NCI-H446 (cell line): ENCODE measurements at regions not wholly inside any gene's neighbourhood (a gene's known extent, or its start where the extent isn't known, plus 50 kb on each side); places are given as distances from the start of the nearest gene placed in this dataset.

Experiments used
- DNase-seq, 2 experiments: peaks; one replicate each; lab custom pipeline; 2025; lab: John Stamatoyannopoulos, UW

DNA sequence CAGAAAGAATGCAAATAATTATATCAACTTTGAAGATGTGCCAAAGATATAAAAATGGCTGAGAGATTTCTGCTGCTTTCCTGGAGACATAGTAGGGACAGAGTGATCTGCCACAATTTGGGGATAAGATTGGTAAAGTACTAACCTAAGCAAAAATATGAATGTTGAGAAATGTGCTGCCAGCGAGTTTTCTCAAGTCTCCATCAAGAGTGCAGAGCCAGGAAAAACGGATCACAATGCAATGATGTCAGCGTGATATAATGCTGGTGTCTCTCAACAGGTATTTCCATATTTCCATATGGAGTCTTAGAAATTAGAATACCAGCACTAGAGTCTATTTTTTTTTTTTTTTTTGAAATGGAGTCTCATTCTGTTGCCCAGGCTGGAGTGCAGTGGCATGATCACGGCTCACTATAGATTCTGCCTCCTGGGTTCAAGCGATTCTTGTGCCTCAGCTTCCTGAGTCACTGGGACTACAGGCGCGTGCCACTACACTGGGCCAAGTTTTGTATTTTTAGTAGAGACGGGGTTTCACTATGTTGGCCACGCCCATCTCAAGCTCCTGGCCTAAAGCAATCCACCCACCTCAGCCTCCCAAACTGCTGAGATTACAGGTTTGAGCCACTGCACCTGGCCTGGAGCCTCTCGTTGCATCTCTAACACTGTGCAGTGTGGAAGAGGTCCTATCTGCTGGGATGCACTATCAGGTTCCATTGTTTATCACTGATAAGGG, 893.5 kb downstream of the TRIML1 start:
- DNase-seq = no peak

DNA sequence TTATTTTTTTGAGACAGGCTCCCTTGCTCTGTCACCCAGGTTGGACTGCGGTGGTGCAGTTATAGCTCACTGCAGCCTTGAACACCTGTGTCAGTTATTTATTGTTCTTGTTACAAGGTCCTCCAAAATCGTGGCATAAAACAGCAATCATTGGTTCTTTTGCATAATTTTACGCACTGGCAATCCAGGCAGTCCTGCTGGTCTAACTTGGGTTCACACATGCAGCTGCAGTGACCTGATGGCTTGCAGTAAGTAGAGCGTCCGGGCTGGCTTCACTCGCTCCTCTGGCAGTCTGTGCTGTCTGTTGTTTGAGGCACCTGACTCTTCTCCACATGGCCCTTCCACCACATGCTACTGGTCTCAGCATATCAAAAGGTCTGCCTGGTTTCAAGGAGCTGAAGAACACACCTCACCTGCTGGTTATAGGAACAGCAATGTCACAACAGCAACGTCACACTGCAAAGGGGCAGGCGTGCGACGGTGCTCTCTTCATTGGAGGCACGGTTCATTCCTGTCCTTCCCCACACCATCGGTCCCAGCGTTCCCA, 894.6 kb downstream of the TRIML1 start:
- DNase-seq = no peak

DNA sequence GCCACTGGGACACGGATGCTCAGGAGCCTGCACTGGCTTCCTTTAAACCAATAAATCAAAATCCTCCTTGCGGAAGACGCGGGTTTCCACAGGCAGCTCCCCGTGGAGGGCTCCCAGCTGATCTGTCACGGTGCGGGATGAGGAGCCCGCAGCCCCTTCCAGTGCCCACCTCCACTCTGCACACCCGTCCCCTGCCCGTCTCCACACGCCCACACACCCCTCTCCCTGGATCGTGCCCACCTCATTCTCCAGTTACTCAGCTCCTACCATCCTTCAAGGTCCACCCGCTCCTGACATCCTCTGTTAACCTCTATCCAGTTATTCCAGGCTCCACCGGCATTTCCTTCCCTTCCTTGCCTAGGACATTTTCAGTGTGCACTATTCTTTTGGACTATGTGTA, 895.9 kb downstream of the TRIML1 start:
- DNase-seq = no peak

DNA sequence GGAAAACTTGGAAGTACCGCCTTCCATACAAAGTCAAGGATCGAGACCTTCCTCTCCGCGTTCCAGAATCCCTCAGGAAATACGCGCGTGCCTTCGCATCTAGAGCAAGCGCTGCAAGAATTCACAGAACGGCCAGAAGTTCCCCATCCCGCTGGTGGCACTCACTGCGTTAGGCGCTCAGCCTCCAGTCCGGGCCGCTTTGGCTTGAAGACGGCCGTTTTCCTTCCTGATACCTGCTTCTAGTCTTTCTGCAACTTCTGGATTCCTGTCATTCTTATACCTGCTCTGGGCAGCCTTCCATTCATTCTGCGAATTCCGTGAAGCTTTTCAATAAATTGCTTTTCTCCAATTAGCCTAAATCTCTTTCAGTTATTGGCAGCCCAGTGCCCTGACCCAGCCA, 896.4 kb downstream of the TRIML1 start:
- DNase-seq = no peak

DNA sequence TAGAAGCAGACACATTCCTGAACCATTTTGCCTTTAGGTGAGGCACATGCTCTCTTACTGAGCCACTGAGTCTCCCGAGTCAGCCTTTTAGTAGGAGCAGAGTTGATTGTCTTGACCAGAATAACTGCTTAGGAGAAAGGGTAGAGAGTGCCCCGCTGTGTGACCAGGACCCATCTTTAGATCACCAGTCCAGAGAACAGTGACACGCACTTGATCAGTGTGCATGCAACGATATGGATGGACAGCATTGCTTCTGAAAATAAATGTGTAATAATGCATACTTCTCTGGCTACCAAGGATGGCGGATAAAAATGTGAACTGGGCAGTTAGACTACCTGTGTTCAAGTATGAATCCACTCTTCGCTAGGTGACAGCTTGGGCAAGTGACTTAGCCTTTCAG, 897.7 kb downstream of the TRIML1 start:
- DNase-seq = no peak

DNA sequence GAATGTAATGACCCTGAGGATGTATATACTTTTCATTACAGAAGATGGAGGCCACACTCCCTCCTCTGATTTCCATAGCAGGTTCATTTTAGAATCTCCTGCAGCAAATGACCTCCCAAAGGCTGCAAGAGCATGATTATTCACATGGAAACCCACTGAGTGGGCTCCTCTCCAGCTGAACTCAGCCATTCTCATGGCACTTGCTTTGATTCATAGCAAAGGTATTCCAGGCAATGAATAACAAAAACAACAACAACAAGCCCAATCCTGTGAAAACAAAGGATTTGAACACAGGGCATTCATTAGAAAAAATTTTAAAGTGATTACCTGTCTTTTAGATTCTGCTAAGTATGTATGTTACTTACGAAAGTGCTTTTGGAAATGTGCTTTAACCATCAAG, 894.0 kb upstream of the FRG1 start:
- DNase-seq = no peak

DNA sequence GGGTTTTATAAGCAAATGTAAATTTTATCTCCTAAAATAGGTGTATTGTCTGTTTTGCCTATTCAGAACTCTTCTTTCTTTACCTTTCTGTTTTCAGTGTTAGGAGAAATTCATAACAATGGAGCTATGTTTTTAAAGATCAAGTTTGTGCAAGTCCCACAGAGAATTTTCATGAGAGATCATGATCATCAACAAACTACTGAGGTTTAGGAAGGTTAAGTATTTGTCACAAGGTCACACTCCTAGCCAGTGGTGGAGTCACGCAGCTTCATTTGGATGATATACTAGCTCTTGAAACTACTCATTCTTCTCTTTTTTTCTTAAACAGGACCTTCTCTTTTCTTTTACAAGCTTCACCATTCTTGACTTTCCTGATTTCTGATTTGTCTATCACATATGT, 892.6 kb upstream of the FRG1 start:
- no peak for DNase-seq

DNA sequence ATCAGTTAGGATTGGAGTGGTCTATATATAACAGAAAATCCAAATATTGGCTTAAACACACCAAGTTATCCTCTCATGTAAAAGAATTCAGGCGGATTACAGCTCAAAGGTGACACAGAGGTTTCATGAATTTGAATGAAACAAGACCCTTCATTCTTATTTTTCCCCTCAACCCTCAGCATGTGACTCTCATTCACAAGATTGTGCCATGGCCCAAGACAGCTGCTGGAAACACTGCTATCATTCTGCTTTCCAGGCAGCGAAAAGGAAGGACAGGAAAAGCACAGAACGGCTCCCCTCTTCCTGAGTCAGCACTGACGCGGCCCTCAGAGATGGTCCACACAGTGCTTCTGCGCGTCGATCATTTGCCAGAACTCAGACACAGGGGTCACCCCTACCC, 891.0 kb upstream of the FRG1 start:
- DNase-seq = no peak

DNA sequence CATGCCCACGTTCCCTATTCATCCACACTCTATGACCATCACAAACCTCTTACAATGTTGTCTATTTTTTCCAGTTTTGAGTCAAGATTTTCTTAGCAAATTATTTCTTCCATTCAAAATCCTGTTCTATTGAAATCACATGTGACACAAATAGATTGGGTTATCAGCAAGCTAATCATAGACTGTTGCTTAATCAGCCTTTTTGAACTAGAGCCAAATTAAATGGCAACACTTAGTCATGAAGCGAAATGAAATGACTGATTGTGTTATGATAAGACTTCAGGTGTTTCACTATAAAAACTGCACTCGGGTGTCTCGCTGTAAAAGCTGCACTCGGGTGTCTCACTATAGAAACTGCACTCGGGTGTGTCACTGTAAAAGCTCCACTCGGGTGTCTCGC, 890.0 kb upstream of the FRG1 start:
- no peak for DNase-seq

DNA sequence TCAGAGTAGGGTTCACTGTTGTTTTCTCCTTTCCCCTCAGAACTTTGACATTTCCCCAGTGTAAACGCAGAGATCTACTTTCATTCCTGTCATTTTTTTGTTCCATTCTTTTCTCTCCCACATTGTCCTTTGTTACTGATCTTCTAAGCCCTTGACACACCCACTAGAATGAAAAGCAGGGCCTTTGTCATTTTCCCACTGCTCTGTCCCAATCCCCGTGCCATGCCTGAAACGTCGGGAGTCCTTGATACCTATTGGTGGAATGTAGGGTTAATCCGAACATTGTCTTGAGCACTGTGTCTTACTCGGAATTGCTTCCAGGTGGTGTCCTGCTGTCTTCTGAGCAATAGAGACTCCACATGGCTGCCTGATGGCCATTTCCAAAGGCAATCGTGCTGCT, 887.1 kb upstream of the FRG1 start:
- no peak for DNase-seq

DNA sequence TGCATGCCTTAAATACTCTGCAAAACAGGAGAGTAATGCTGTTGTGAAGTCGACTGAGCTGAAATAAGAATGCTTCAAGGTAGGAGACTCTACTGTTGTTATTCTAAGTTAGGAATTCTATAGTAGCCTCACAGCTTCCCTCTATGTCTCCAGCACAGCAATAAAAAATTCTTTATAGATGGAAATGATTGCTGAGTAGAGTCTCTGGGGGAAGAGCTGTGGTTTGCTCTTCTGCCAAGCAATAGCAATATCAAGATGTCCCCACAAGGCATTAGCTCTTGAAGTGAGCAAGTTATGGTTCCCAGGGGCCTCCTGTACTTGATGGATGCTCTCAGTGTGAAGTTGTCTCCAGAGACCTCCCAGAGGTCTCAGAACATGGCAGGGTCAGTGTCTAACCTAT, 880.6 kb upstream of the FRG1 start:
- no peak for DNase-seq

DNA sequence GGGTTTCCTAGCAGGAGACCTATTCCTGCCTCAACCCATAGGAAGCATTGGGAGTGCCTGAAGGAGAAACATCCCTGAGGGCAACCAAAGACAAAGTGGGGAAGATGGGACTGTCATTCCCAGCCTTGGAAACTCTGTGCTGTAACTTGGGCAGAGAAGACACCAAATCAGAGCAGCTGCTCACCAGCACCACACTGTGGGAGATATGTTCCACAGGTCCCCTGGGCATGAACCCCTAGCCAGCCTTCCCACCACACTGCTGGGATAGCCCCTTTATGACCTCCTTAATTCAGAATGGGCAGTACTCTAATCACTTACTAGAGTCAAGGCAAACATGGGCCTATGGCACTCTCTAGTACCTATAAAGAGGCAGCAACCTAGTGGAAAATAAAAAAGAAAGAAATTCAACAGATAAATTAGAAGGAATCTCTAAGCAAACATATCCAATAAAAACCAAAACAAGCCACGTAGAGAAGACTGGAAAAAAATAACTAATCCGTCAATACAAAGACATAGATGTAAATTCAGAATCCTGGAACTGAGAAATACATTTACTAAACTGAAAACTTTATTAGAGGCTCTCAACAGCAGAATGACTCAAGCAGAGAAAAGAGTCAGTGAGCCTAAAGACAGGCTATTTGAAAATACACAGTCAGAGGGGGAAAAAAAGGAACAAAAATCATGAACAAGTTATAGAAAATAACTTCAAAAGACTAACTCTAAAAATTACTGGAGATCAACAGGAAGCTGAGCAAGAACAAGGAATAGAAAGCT, 878.4 kb upstream of the FRG1 start:
- no peak for DNase-seq

DNA sequence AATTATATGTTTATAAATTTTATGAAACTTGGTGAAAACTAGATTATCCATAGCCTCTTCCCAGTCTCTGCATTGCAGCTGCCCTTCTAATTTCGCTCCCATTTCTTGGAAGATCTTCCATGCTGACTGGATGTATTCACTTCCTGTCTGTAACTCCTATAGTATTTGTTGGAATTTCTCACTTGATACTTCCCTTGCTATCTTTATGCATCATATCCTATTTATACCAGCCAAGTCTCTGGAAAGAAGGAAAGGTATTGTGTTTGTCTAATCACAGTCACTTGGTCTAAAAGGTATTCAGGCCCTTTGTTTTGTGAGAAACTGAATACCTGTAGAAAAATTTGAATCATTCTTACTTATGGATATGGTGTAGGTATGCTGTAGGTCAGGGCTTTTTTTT, 870.9 kb upstream of the FRG1 start:
- DNase-seq = no peak

DNA sequence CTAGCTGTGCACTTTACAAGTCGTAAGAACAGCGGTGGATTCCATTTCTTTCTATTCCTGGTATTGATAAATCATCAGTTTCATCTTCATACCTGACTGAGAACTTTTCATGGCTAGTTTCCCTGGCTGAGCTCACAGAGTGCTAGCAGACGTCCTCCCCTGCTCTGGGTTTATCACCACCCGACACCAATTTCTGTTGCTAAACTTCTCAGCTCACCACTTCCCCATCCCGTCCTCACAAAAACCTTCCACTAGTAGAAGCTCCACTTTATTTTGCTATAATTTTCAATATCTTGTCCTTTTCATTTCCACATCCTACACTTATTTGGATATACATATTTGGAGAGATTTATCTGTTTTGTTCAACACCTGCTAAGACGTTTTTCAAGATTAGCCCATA, 869.4 kb upstream of the FRG1 start:
- no peak for DNase-seq

DNA sequence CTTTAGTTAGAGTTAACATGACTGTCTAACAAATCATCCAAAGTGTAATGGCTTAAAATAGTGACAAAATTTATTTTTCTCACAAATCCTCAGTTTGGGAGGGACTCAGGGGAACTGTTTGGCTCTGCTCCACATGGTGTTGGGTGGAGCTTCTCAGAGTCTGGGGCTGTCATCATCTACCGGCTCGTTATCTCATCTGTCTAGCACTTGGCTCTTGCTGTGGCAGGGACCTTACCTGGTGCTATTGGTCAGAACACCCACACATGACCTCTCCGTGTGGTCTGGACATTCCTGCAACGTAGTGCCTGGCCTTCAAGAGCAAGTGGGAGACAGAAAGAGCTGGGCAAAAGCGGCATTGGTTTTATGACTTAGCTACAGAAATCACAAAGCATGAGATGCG, 866.9 kb upstream of the FRG1 start:
- DNase-seq = no peak

DNA sequence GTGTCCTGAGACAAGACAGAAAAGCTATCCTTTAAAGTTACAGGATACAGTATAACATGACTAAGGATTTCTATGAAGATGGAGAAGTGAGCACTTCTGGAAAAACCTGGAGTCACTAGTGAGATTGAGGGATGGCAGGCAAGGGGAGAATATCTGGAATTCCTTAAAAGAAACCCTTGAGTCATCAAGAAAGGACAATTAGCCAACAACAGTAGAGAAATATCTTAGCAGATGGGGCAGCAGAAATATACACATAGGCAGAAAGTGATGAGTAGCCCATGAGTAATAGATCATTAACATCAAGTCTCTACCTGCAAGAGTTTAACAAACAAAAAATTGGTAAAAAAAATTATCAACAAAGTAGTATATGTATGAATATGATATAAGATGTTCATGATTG, 858.8 kb upstream of the FRG1 start:
- DNase-seq = no peak

DNA sequence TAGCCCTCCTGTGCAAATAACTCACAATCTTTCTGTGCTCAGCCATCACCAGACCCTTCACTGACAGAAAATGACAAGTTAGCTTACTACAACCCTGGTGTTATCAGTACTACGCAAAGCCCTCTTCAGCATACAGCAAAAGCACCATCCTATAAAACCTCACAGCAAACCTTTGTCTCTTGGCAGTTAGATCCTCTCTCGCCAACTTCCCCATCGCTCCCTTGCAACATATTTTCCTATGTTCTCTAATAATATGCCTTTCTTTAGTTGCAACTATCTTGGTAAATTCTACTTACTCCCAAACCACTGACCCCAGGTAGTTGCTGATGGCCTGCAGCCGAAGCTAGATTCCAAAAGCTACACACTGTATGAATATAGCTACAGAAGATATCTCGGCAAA, 856.9 kb upstream of the FRG1 start:
- DNase-seq = no peak

DNA sequence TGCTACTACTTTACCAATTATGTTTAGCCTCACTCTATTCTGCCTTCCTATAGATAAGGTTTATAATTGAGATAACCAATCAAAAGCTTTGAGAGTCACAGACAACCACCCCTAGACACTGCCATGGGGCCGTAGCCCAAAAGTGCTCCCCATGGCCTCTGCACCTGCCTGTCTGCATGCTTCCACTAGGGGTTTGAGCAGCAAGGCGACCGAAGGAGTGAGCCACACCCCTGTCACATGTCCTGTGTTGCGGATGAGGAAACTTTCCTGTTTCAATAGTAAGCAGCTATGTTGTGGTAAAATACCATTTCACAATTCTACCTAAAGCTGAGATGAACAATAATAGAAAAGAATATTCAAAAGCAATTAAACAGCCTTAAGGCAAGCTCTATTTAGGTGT, 856.0 kb upstream of the FRG1 start:
- DNase-seq = no peak

DNA sequence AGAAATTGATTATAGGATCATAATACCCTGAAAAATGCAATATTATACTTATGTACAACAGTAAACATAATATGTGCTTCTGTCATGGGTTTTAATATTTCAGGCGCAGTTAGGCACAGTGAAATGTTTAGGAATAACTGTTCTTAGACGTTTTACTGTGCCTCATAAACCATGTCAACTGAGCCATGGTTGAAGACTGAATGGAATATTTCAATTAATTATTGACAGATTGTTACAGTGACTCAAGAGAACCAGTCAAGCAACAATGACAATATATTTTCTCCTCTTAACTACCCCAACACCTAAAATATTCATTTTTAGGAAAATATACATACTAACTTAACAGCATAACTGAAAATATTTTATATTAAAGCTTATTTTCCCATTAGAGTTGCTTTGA, 852.7 kb upstream of the FRG1 start:
- no peak for DNase-seq

DNA sequence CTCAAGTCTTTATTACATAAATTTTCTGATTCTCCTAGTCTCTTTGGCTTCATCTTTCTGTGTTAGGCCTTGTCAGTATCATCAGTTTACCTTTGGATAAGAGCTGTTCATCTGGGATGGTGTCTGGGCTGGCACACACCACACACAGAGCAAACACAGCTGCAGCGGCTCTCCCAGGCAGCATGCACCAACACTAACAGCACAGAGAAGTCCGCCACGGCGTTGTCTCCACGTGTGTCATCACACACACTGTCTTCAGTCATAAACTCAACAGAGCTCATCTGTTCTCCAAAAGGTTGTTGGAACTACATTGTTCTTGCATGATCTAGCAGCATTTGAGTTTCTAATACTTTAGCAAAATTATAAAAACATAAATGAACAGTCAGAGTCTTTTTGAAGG, 851.9 kb upstream of the FRG1 start:
- DNase-seq = no peak

DNA sequence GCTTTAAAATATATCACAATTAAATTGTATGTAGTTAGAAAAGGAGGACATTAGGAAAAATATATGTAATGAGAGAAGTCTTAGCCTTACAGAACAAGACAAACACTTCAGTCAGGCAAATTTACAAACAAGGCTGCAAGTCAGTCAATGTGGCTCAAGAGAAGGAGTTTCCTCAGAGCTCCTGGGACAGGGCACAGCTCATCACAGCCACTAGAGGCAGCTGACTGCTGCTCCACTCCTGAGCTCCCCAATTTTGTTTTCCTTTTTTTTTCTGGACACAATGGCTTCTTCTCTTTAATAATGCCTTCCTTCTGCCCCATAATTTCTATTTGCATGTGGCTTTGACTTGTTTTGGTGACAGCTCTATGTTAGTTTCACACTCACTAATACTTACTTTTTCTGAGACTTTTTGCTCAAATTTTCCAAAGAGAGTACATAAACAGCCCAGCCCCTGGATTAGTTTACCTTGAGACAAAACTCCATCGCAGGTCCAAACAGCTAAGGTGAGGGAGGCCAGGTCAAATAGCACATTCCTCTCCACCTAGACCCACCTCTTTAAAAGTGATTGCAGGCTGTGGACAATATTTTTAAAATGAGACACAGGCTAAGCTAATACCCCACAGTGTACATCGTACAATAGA, 850.4 kb upstream of the FRG1 start:
- no peak for DNase-seq

DNA sequence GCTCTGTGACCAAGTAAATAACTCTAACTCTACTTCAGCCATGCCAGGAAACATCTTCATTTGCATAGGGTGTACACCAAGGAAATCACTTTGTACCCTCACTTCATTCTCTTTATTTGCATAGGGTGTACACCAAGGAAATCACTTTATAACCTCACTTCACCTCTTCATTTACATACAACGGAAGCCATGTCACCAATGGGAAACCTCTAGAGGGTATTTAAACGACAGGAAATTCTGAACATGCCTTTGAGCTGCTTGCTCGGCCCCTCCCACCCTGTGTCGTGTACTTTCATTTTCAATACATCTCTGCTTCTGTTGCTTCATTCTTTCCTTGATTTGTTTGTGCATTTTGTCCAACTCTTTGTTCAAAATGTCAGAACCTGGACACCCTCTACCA, 848.1 kb upstream of the FRG1 start:
- no peak for DNase-seq

DNA sequence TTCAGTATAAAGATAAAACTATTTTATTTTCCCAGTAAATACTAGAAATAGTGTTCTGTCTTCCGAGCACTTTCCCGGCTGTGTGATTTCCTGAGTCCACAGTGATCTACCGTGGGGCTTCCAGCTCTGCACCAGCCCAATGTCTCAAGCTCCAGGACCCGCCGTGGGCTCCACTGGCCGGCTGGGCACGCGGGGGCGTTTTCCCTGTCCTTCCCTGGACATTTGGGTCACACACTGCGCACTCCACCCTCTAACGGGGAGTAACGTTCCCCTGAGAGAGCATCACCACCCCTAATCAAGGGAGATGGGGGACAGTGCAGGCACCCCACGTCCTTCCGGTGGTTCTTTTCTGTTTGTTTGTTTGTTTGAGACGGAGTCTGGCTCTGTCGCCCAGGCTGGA, 844.6 kb upstream of the FRG1 start:
- no peak for DNase-seq
